Nucleus accumbens (tissue), 56 donors: ENCODE measurements at regions not wholly inside any gene's neighbourhood (a gene's known extent, or its start where the extent isn't known, plus 50 kb on each side); places are given as distances from the start of the nearest gene placed in this dataset.

ENCODE experiments used
- DNase-seq, 56 donors: peaks; one replicate each; lab custom pipeline; 2025; lab: John Stamatoyannopoulos, UW

DNA sequence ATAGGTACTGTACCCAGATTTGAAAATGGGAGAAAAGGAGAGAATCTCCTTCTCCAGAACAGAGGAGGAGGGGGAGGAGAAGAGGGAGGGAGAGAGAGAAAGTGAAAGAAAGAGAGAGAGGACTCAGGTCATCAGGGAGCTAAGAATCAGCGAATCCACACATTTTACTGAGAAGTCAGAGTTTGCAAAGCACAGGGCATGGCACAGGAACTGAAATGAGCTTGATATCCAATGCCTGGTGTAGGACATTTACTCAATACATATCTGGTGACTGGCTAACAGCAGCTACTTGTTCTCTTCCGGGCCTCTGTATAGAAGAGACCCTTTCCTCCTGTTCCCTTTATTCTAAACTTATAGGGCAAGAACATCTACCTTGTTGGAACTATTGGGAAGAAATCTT is 375.1 kb downstream of the KLF5 start:
- DNase-seq, result no peak

DNA sequence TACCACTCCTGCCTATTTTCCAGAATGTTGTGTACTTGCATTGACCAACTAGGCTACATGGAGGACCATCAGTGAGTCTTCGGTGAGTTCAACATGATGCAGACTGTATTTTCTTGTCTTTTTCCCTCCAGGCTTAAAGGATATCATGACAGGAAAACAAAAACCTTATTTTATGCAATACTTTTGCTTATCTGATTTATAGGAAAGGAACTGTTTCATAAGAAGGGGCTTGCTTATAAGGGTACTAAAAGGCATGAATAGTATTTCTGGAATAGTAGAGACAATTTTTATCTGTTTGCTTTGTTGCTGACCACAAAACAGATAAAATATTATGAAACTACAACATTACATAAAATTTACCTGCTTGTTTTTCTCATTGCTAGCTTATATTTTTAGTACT is 374.7 kb downstream of the KLF5 start:
- no peak for DNase-seq

DNA sequence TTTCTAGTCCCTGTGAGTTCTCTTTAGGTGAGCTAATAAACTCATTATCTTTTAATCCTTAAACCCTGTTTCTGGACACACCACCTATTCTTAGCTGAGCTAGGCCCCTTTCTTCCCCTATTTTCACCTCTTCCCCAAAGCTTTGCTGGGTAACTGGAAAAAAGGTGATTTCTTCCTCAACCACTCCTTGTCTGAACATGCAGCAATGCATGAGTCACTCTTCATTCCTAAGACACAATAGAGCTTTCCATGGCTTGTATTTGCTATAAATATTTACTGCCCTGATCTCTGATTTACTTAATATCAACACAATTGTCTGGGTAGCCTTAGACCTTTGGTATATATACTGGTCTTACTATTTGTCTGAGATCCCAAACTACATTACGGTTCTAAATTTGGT is 370.9 kb downstream of the KLF5 start:
- no peak for DNase-seq

GRCh38 chr13:73428706-73429105 is 369.9 kb downstream of the KLF5 start:
- no peak for DNase-seq

DNA sequence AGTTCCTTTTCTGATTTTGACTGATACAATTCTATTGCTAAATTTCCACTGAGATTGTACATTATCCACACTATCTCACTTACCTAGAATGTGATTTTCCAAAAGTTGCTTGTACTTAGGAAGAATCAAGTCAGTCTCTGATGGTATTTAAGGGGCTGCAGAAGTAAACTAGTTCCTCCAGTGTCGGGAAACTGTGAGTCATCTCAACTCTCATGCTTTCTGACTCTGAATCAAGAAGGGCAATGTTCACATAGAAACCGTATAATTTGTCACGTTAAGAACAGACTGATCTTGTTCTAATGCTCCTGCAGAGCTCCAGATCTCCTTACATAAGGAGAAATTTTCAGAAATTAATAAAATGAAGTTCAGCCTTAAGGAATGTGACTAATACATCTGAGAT is 369.3 kb downstream of the KLF5 start:
- peak in 8 of 56 donors; percentile 0 to 41 (median 19) for DNase-seq

GRCh38 chr13:73422973-73423372 is 364.2 kb downstream of the KLF5 start:
- DNase-seq, result no peak

GRCh38 chr13:73421310-73421912 is 362.6 kb downstream of the KLF5 start:
- DNase-seq, result no peak

DNA sequence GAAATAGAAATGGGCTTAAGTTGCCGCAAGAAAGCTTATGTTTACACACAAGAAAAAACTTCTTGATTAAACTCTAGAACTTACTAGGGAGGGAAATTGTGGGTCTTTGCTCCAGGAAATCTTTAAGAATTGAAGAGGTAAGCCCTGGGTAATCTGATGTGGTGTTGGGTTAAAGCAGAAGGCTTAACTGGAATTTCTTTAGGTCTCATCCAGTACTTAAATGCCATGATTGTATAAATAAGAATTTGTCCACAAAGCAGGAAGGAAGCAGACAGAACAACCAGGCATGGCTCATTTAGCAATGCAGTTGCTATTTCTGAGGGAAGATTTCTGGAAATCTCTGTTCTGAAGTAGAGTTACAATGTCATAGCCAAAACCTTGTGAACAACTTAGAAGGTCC is 360.4 kb downstream of the KLF5 start:
- no peak for DNase-seq

DNA sequence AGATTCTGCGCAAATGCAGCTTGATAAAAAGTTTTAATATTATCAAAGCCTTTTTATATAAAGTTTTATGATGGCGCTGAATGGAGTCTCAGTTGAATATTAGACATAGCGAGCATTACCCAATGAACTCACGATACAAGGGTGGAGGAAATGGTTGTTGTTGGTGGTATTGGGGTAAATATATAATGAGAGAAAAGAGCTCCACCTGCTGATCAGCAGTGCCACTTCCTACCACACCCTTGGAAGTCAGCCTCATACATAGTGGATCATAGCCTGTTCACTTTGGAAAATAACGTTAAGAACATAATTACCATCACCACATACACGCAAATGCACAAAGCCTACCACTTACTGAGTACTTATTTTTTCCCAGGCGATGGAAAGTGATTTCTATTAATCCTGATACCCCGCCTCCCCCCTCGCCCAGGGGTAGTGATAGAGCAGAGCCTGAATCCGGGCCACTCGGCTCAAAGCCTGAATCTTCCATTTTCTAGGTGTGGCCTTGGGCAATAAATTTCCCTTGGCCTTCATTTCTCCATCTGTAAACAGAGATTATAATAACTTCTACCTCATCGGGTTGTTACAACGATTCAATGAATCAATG is 358.3 kb downstream of the KLF5 start:
- no peak for DNase-seq

GRCh38 chr13:73416093-73416492 is 357.3 kb downstream of the KLF5 start:
- no peak for DNase-seq

DNA sequence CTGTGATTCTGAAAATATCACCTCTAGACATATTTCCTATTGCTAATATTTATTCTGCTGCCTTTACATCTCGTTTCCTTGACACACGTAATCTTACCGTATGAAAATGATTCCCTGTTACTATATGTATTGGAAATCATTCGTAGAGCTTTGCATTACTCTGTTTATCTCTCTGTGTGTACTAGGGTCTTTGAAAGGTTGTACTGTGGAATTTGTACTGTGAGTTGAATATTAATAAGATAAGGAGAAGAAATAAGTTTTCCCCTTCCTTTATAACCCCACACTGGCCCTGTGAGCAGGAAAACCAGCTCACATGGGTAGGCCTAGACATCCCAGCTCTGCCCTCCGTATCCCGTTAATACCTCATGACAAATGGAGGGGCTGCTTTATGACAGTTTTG is 354.9 kb downstream of the KLF5 start:
- no peak for DNase-seq

GRCh38 chr13:73412933-73413332 is 354.1 kb downstream of the KLF5 start:
- no peak for DNase-seq

- no peak for DNase-seq
Measured at GRCh38 chr13:73411067-73411809, 352.4 kb downstream of the KLF5 start.

- DNase-seq, result no peak
Measured at GRCh38 chr13:73406454-73406853, 347.6 kb downstream of the KLF5 start.

GRCh38 chr13:73404581-73404980 is 345.8 kb downstream of the KLF5 start:
- DNase-seq, result no peak

DNA sequence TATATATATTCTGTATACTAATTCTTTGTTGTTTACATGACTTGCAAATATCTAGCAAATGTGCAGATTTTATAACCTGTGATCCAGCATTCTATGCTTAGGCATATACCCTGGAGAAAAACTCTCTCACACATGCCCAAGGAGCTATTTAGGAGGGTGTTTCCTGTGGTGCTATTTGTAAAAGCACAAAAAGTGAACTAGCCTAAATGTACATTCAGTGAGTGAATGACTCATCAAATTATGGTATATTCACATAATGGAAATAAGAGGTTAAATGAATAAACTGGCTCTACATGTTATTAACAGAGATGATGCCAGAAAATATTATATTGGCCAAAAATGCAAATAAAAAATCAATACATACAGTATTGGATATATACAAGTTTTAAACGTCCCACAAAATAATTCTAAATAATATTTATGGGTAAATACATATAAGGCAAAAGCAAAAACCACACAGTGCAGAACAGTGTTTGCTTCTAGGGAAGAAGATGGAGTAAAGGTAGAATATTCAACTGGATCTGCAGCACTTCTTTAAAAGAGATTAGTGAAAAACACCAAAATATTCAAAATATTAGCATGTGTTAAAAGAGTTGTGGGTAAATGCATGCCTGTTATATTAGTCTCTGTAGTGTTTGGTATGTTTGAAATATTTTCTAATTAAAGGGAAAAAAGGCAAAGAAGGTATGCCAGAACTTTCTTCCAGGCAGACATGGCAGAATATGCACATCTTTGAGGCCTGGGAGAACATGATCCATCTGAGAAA is 344.7 kb downstream of the KLF5 start:
- DNase-seq, result no peak

DNA sequence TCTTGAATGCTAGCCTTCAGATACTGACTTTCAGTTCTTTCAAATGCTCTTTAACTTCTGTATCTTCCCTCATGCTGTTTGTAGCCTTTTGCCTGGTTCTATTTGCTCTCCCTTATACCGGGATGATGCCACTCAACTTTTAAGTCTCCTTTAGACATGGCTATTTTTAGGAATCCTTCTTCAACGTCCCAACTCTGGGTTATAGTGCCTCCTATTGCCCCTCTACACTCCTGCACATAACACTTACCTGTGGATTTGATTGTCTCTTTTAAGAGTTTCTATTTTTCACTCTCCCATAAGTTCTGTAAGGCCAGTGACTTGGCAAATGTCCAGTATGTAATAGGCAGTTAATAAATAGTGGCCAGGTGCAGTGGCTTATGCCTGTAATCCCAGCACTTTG is 343.0 kb downstream of the KLF5 start:
- DNase-seq, result no peak

DNA sequence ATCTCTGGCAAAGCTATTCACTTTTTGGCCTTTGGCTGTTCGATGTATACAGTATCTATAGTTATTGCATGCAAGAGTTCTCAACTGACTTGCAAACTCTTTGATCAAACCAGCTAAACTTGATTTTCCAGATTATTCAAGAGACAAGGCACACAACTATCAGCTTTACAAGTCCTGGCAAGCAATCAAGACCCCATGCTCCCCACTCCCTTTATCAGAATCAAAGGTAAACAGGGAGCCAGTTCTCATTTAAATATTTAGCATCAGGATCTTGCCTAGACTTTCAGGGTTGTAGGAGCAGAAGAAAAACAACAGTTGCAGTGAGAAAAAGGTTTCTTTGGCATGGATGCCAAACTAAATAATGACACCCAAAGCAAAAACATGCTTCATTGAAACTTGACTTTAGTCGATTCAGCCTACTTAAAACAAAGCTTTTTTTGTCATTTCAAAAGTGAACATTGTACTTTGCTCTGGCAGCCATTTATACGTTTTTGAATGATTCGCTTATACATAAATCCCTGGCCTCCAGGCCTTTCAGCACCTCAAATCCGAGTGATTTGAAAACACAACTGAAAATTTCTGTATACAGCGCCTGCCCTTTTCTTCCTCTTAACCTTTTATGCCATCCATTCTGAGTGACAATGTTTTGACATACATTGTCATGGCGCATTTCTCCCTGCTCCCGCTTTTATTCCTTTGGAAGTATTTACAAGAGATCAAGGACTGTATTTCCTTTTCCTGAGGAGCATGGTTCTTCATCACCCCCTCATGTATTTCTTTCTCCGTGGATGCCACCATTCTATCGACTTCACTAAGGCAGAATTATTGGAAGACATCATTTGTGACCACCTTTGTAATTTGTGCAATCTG is 340.8 kb downstream of the KLF5 start:
- no peak for DNase-seq

- no peak for DNase-seq
Measured at GRCh38 chr13:73397496-73398305, 338.9 kb downstream of the KLF5 start.

DNA sequence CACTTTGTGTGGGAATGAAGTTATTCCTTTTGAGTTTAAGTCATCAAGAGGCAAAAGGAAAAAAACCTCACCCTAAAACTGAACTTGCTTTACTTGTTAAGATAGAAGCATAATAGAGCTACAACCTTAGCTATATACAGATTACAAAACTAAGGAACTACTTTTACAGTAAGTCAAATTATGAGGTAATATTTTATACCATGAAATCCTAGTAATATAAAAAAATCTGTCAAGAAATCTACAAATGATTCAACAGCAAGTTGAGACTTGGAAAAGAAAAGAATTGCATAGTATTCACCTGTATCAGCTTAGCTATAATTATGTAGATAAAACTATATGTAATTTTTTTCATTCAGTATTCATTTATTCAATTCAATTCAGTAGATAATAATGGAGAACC is 335.3 kb downstream of the KLF5 start:
- no peak for DNase-seq
